ENCODE measurements at regions not wholly inside any gene's neighbourhood (a gene's known extent, or its start where the extent isn't known, plus 50 kb on each side); places are given as distances from the start of the nearest gene placed in this dataset.

DNA sequence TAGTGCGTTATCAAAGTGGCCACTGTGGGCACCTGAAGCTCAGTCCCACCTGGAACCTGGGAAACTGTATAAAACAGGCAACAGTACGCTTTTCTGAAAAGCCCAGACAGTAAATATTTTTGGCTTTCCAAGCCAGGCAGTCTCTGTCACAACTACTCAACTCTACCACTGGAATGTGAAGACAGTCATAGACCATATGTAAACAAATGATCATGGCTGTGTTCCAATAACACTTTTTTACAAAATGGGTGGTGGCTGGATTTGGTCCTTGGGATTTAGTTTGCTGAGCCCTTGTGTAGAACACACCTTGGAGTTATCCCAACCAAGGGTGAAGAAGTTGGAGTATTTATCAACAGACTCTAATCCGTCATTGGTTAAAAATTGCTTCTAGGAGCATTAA, 259.9 kb downstream of the SKIDA1 start:
- Mint-ChIP-seq H3K27me3 (ENCODE audit: insufficient read depth) (peaks cover 18% of the 10 kb centered on the region), H3K27ac (no peak overlapping the region), H3K4me1 (ENCODE audit: low read depth) (peaks cover 12% of the 10 kb centered on the region; the same call in 1 of the 2 replicates), H3K4me3 (no peak overlapping the region), H3K9me3 (no peaks in the 10 kb centered on the region), H3K36me3 (ENCODE audit: low read depth) (no peaks in the 10 kb centered on the region)
- no peak for TF ChIP-seq CTCF (IDR thresholded peaks at IDR 0.05)
- DNase-seq = peak; percentile 54

- Mint-ChIP-seq H3K36me3 (ENCODE audit: low read depth) (no peaks in the 10 kb centered on the region), H3K27me3 (ENCODE audit: insufficient read depth) (peaks cover 18% of the 10 kb centered on the region), H3K9me3 (no peaks in the 10 kb centered on the region), H3K4me1 (ENCODE audit: low read depth) (peaks cover 17% of the 10 kb centered on the region; the same call in 1 of the 2 replicates), H3K27ac (no peak overlapping the region), H3K4me3 (no peak overlapping the region)
- no peak for TF ChIP-seq CTCF (IDR thresholded peaks at IDR 0.05)
- no peak for DNase-seq
These were observed 261.2 kb downstream of the SKIDA1 start for GRCh38 chr10:21264271-21264670.

DNA sequence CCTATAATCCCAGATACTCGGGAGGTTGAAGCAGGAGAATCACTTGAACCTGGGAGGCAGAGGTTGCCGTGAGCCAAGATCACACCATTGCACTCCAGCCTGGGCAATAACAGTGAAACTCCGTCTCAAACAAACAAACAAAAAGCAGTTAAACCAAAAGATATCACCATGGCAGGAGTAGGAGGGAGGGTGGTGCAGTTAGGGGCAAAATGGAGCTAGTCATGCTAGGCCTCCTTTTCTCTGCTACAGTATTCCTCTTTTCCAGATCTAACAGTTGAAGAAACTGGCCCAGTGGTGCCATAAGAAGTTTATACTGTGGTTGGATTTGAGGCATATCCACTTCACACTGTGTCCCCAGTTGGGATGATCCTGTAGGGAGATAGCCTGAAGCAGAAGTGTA, 261.6 kb downstream of the SKIDA1 start:
- peaks cover 18% of the 10 kb centered on the region for H3K27me3 Mint-ChIP-seq (ENCODE audit: insufficient read depth)
- H3K36me3 Mint-ChIP-seq (ENCODE audit: low read depth) = no peaks in the 10 kb centered on the region
- H3K4me3 Mint-ChIP-seq = no peak overlapping the region
- no peaks in the 10 kb centered on the region for H3K9me3 Mint-ChIP-seq
- H3K4me1 Mint-ChIP-seq (ENCODE audit: low read depth) = peaks cover 17% of the 10 kb centered on the region; the same call in 1 of the 2 replicates
- no peak for DNase-seq
- TF ChIP-seq CTCF (IDR thresholded peaks at IDR 0.05) = no peak
- H3K27ac Mint-ChIP-seq = no peak overlapping the region

GRCh38 chr10:21263263-21263803, 262.1 kb downstream of the SKIDA1 start:
- Mint-ChIP-seq H3K4me3 (no peak overlapping the region), H3K27ac (no peak overlapping the region), H3K36me3 (ENCODE audit: low read depth) (no peaks in the 10 kb centered on the region), H3K9me3 (no peaks in the 10 kb centered on the region), H3K4me1 (ENCODE audit: low read depth) (peaks cover 17% of the 10 kb centered on the region; the same call in 1 of the 2 replicates), H3K27me3 (ENCODE audit: insufficient read depth) (peaks cover 18% of the 10 kb centered on the region)
- DNase-seq = no peak
- TF ChIP-seq CTCF (IDR thresholded peaks at IDR 0.05) = no peak

DNA sequence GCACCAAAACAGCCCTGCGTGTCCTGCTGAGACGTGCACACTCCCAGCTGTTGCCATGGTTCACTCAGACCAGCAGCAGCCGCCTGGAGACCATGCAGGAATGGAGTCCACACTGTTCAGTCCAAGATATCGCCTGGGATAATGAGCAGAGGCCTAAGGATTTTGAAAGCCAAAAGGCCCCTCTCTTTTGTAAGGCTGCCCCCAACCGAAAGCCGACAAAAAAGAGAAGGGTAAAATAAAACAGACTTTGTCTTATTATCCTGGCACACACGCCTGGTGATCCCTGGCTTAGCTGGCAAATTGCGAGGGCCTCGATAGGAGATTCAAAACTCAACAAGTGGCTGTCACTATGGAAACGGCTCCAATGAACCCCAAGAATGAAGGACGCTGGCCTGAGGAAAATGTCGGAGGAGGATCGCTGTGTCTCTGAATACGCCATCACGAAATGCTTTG, 263.6 kb downstream of the SKIDA1 start:
- no peaks in the 10 kb centered on the region for H3K36me3 Mint-ChIP-seq (ENCODE audit: low read depth)
- H3K27ac Mint-ChIP-seq = no peak overlapping the region
- H3K9me3 Mint-ChIP-seq = no peaks in the 10 kb centered on the region
- H3K27me3 Mint-ChIP-seq (ENCODE audit: insufficient read depth) = peaks cover 18% of the 10 kb centered on the region
- no peak overlapping the region for H3K4me3 Mint-ChIP-seq
- DNase-seq = no peak
- TF ChIP-seq CTCF (IDR thresholded peaks at IDR 0.05) = no peak
- H3K4me1 Mint-ChIP-seq (ENCODE audit: low read depth) = peaks cover 23% of the 10 kb centered on the region

Measured in HFFc6 (cell line).